ENCODE measurements at regions not wholly inside any gene's neighbourhood (a gene's known extent, or its start where the extent isn't known, plus 50 kb on each side); places are given as distances from the start of the nearest gene placed in this dataset.

DNA sequence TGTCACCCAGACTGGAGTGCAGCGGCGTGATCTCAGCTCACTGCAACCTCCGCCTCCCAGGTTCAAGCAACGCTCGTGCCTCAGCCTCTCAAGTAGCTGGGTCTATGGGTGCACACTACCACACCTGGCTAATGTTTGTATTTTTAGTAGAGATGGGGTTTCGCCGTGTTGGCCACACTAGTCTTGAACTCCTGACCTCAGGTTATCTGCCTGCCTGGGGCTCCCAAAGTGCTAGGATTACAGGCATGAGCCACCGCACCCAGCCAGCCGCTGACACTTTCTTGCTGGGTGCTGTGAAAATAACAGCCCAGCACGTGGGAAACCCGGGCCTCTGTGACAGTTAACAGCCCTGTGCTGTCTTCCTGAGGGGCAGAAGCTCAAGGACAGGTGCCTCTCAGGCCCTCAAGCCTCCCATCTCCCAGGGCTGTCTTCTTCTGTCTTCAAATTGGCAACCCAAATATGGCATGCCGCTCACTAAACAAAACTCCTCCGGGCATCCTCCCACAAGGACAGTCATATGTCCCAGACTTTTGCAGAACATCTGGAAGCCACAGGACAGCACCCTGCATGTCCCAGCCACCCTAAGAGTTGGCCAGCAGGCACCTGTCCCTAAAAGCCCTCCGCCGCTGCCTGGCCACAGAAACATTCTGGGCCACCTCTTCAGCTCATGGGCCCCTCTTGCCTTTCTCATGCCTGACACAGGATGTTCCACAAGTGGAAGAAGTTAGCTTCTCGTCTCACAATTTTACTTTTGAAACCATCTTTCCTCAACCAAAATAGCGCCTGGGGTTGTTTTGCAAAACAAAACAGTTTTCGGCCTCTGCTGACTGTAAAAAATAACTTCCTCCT, 233.6 kb downstream of the SYK start:
- no peak for TF ChIP-seq GATA2 (IDR thresholded peaks at IDR 0.05; ENCODE audit: low read depth, low read length)
- no peak for TF ChIP-seq GATA3 (IDR thresholded peaks at IDR 0.05; ENCODE audit: low read depth, low read length)

Measured in SH-SY5Y (cell line).